GM20000 (cell line): ENCODE measurements at regions not wholly inside any gene's neighbourhood (a gene's known extent, or its start where the extent isn't known, plus 50 kb on each side); places are given as distances from the start of the nearest gene placed in this dataset.
A peak's percentile ranks its signal among the peaks of the same experiment; 100 is the strongest.

Experiments
- DNase-seq: peaks from one replicate; pipeline ENCODE4 v3.0.0; 2012; ENCODE audit warnings: low spot score
- TF ChIP-seq, protein P1 (sequence below): IDR thresholded peaks from 2 replicates; pipeline ENCODE4 v1.5.1; 2012; ENCODE audit warnings: mild to moderate bottlenecking, control low read depth; ENCODE audit errors: extremely low read depth, missing control alignments

DNA sequence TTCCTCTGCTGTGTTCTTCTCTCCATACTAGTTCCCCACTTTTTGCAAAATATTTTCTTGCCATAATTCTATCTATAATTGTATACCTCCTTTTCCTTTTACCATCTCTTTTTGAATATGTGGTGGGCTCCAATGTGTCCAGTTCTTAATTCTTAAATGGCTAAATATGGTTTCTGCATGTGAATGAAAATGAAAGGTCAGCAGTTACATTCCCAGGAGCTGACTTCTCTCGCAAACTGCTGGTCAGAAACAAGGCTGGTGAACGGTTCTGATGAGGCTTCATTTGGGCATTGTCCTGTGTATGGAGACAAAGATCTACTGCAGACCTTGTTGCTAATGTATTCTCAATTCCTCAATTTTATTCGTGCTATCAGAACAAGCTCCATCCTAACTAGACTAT is 309.2 kb downstream of the SNX13 start:
- TF ChIP-seq, protein P1, sequence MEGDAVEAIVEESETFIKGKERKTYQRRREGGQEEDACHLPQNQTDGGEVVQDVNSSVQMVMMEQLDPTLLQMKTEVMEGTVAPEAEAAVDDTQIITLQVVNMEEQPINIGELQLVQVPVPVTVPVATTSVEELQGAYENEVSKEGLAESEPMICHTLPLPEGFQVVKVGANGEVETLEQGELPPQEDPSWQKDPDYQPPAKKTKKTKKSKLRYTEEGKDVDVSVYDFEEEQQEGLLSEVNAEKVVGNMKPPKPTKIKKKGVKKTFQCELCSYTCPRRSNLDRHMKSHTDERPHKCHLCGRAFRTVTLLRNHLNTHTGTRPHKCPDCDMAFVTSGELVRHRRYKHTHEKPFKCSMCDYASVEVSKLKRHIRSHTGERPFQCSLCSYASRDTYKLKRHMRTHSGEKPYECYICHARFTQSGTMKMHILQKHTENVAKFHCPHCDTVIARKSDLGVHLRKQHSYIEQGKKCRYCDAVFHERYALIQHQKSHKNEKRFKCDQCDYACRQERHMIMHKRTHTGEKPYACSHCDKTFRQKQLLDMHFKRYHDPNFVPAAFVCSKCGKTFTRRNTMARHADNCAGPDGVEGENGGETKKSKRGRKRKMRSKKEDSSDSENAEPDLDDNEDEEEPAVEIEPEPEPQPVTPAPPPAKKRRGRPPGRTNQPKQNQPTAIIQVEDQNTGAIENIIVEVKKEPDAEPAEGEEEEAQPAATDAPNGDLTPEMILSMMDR, result no peak
- no peak for DNase-seq

DNA sequence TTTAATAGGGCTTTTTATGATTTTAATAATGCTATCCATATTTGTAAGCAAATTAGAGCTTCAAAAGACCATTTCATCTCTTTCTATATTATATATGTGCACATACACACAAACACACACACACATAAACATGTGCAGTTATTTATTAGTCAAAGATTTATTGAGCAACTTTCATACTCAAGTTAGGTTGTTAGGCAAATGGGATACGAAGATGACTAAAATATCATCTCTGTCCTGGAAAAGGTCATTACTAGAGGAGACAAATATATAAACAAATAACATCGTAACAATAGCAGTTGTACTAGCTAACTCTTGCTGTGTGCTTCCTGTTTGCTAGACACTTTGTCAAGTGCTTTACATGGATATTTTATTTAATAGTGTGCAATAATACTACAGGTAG is 307.9 kb downstream of the SNX13 start:
- TF ChIP-seq, protein P1, result no peak
- no peak for DNase-seq

DNA sequence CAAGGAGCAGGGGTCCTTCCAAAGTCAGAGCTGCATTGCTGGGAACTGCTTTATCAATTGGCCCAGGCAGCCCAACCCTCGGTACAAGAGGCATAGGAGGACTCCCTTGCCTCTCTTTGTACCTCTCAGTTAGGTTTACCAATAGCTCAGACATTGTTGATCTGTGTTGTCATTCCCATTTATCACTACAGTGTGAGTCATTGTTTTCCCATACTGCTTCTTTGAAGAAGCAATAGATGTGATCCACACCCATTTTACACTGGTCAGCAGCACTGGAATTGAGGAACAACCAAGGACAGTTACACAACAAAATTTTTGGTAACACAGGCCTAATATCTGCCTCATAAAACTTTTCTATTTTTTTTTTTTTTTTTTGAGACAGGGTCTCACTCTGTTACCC is 307.2 kb downstream of the SNX13 start:
- TF ChIP-seq, protein P1, result no peak
- DNase-seq, result no peak

DNA sequence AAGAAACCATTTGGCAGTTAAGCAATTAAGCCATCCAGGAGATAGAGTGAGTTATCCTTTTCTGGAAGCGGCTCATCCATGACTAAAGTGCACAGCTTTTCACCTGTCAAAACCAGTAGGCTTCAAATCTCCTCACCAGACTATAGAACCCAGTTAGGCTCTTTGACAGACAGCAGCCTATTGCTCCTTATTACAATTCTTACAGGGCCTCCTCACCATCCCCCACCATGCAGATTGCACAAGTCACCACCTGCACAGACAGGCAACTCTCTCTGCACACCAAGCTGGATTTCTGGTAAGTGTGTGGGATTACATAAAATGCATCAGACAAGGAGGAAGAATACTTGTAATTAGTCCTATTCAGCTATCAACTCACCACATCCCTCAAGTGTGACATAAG is 301.6 kb downstream of the SNX13 start:
- TF ChIP-seq, protein P1, result no peak
- no peak for DNase-seq

DNA sequence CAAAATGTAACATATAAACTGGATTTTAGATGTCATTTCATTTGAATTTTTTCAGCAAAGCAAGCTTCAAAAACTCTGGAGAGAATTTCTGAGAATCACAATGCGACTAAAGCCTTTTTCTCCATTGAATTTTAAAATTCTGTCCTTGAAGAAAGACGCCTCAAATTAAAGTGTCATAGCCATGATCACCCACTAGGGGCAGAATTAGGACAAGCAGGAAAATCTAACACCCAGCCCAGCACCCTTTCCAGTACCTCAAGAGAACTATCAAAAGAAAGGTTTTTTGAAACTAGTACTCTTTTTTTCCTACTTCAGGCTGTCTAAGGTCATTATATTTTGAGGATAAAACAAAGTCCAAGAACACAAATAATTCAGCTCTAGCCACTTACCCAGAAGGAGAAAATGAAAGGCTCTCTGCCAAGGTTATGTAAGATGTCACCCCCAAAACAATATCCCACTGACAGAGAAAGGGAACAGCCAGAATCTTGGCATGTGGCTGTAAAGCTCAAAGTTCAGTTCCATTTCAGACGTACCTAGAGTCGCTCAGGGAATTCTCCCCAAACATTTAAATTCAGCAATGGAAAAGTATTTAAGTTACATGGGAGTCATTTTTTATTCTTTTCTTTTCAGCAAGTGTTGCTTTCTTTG is 299.4 kb downstream of the SNX13 start:
- peak; percentile 13 for DNase-seq
- TF ChIP-seq, protein P1, result peak; percentile 34

DNA sequence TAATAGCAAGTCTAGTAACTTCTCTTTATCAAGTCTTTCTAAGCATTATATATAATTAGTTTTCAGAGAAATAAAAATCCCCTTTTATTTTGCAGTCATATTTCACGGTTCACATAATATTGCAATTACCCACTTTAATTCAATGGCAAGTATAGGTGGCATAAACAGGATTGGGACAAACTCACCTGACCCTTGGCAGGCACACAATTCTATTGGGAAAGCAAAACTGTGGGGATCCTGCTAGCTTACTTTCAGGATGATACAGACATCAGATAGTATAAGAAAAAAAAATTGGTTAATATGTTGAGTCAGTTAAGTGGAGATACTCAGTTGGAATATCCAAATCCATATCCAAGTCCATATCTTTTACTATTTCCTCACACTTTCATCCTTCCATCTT is 294.8 kb downstream of the SNX13 start:
- DNase-seq, result no peak
- TF ChIP-seq, protein P1, result no peak

DNA sequence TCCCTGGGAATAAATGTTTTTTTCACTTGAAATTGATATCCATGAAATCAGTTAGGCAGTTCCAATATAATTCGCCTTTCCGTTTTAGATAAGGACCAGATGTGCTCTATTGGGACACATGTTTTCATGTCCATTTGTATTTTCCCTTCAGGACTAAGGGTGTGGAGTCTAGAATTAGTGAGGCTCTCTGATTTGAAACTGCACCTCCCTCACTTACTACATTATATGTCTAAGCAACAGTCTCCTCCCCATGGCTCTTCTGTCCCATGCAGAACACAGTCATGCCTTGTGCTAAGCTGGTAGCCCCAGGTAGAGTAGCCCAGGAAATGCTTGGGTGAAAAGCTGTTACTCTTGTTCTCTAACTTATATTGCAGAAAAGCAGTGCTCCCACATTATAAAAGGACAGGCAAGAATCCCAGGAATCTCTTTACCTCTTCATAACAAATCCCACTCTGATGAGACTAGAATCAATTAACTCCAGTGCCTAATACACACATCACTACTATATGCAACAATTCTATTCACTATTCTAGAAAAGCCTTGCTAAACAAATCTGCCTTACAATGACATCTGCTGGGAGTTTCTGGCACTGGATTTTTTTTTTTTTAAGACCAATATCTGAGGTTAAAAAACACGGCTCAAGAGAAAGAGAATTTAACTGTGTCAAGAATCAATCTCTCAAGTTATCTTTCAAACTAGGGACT is 293.9 kb downstream of the SNX13 start:
- TF ChIP-seq, protein P1, result no peak
- no peak for DNase-seq
